SK-N-SH (cell line): ENCODE measurements at regions not wholly inside any gene's neighbourhood (a gene's known extent, or its start where the extent isn't known, plus 50 kb on each side); places are given as distances from the start of the nearest gene placed in this dataset.

Experiments
- EZH2phosphoT487 ChIP-seq: fragments of 200-600 bp; sonication (generic); IDR thresholded peaks from 2 replicates; pipeline ENCODE4 v1.6.1; 2017; ENCODE audit warnings: low read depth, mixed run types, mild to moderate bottlenecking, antibody characterized with exemption, moderate library complexity, borderline replicate concordance
- FOXJ3 ChIP-seq: sonication (generic); formaldehyde crosslinking; IDR thresholded peaks from 2 replicates; pipeline ENCODE4 v1.5.1; 2020; ENCODE audit warnings: mild to moderate bottlenecking, missing genetic modification reagents
- GABPA ChIP-seq: IDR thresholded peaks from 2 replicates; pipeline ENCODE4 v1.4.0; 2012; ENCODE audit warnings: low read depth, mild to moderate bottlenecking
- NRF1 ChIP-seq: IDR thresholded peaks from 2 replicates; pipeline ENCODE4 v1.6.1; 2012; ENCODE audit warnings: low read depth, mild to moderate bottlenecking, low read length
- POLR2AphosphoS5 ChIP-seq: IDR thresholded peaks from 2 replicates; pipeline ENCODE4 v1.6.1; 2012; ENCODE audit warnings: low read depth, low read length
- RAD21 ChIP-seq: IDR thresholded peaks from 2 replicates; pipeline ENCODE4 v1.6.1; 2012; ENCODE audit warnings: mild to moderate bottlenecking, low read length
- SIN3A ChIP-seq: IDR thresholded peaks from 2 replicates; pipeline ENCODE4 v1.6.1; 2012; ENCODE audit warnings: low read depth, mild to moderate bottlenecking, low read length, moderate library complexity, borderline replicate concordance
- SMC3 ChIP-seq: IDR thresholded peaks from 2 replicates; pipeline ENCODE4 v1.6.1; 2012; ENCODE audit warnings: low read depth, low read length, improper control_type of control experiment
- TF ChIP-seq, protein P1 (sequence below): fragments of 200-600 bp; sonication (generic); IDR thresholded peaks from 2 replicates; pipeline ENCODE4 v1.6.1; 2017; ENCODE audit warnings: antibody characterized with exemption, mild to moderate bottlenecking, moderate library complexity
- TF ChIP-seq, protein P2 (sequence below): IDR thresholded peaks from 2 replicates; pipeline ENCODE4 v1.6.1; 2012; ENCODE audit warnings: mild to moderate bottlenecking, low read depth, low read length, moderate library complexity

DNA sequence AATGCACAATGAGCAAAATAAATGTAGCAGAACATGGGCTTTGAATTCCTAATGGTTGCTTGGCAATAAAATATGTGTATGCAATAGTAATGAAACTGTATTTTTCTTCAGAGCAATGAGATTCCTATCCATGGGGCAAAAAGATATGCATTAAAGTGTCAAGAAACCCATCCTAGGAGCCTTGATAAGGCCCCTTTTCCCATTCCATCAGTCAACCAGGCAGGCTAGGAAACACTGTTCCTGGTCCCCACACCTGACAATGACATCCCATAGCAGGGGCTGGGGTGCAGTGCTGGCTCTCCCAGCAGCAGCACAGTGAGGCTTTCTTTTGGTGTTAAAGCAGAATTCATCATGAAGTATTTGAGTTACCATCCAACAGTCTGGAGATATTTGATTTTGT lies 113.3 kb upstream of the AGTR1 start:
- TF ChIP-seq, protein P1, sequence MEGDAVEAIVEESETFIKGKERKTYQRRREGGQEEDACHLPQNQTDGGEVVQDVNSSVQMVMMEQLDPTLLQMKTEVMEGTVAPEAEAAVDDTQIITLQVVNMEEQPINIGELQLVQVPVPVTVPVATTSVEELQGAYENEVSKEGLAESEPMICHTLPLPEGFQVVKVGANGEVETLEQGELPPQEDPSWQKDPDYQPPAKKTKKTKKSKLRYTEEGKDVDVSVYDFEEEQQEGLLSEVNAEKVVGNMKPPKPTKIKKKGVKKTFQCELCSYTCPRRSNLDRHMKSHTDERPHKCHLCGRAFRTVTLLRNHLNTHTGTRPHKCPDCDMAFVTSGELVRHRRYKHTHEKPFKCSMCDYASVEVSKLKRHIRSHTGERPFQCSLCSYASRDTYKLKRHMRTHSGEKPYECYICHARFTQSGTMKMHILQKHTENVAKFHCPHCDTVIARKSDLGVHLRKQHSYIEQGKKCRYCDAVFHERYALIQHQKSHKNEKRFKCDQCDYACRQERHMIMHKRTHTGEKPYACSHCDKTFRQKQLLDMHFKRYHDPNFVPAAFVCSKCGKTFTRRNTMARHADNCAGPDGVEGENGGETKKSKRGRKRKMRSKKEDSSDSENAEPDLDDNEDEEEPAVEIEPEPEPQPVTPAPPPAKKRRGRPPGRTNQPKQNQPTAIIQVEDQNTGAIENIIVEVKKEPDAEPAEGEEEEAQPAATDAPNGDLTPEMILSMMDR = no peak
- no peak for TF ChIP-seq GABPA
- TF ChIP-seq POLR2AphosphoS5 = no peak
- TF ChIP-seq, protein P2, sequence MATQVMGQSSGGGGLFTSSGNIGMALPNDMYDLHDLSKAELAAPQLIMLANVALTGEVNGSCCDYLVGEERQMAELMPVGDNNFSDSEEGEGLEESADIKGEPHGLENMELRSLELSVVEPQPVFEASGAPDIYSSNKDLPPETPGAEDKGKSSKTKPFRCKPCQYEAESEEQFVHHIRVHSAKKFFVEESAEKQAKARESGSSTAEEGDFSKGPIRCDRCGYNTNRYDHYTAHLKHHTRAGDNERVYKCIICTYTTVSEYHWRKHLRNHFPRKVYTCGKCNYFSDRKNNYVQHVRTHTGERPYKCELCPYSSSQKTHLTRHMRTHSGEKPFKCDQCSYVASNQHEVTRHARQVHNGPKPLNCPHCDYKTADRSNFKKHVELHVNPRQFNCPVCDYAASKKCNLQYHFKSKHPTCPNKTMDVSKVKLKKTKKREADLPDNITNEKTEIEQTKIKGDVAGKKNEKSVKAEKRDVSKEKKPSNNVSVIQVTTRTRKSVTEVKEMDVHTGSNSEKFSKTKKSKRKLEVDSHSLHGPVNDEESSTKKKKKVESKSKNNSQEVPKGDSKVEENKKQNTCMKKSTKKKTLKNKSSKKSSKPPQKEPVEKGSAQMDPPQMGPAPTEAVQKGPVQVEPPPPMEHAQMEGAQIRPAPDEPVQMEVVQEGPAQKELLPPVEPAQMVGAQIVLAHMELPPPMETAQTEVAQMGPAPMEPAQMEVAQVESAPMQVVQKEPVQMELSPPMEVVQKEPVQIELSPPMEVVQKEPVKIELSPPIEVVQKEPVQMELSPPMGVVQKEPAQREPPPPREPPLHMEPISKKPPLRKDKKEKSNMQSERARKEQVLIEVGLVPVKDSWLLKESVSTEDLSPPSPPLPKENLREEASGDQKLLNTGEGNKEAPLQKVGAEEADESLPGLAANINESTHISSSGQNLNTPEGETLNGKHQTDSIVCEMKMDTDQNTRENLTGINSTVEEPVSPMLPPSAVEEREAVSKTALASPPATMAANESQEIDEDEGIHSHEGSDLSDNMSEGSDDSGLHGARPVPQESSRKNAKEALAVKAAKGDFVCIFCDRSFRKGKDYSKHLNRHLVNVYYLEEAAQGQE = no peak
- TF ChIP-seq SIN3A = no peak
- no peak for TF ChIP-seq FOXJ3 (CRISPR knock-in tag)
- TF ChIP-seq SMC3 = no peak
- no peak for TF ChIP-seq RAD21
- TF ChIP-seq NRF1 = no peak
- no peak for TF ChIP-seq EZH2phosphoT487
